ENCODE measurements at regions not wholly inside any gene's neighbourhood (a gene's known extent, or its start where the extent isn't known, plus 50 kb on each side); places are given as distances from the start of the nearest gene placed in this dataset.
"Not testable (repeated sequence)": the region's sequence is repeated elsewhere in the genome, so short reads cannot be mapped to it uniquely, and the experiment has no call there.

DNA sequence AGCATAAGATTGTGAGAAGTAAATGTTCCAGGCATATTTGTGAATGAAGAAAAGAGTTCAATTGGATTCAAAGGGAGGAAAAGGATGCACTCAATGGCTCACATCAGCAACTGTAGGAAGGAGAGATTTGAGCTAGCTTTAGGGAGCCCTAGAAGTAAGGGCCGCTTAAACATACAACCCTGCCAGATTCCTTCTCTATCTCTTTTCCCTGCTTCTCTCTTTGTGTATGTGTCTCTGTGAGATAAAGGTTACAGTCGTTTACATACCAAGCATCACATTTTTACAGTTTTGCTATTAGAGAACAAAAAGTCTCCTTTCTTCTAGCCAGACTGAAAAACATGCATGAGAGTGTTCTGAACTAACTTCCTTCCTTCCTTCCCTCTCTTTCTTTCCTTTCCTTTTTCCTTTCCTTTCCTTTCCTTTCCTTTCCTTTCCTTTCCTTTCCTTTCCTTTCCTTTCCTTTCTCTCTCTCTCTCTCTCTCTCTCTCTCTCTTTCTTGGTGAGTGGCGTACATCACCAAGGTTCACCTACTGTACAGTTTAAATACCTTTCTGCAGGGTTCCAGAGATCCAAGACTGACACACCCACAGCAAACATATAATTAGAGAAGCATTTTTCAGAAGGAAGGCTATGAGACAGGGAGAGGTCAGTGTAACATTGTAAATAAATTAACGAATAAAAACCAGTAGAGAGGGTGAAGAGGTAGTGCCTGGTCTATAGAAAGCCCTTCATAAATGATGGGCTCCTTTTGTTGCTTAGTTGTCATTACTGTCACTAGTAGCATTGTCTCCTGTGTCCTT lies 240.4 kb downstream of the ARL4A start:
- no peaks in the 10 kb centered on the region for H3K4me1 ChIP-seq (ENCODE audit: insufficient read depth)
- no peak for DNase-seq (ENCODE audit: extremely low spot score)
- no peak overlapping the region for H3K4me3 ChIP-seq (ENCODE audit: low read depth, low read length)
- no peak overlapping the region for H3K27ac ChIP-seq (ENCODE audit: low read depth)
- H3K36me3 ChIP-seq (ENCODE audit: insufficient read depth) = no peaks in the 10 kb centered on the region
- 58% methylated on average over 4 of the region's 4 CpGs for WGBS

DNA sequence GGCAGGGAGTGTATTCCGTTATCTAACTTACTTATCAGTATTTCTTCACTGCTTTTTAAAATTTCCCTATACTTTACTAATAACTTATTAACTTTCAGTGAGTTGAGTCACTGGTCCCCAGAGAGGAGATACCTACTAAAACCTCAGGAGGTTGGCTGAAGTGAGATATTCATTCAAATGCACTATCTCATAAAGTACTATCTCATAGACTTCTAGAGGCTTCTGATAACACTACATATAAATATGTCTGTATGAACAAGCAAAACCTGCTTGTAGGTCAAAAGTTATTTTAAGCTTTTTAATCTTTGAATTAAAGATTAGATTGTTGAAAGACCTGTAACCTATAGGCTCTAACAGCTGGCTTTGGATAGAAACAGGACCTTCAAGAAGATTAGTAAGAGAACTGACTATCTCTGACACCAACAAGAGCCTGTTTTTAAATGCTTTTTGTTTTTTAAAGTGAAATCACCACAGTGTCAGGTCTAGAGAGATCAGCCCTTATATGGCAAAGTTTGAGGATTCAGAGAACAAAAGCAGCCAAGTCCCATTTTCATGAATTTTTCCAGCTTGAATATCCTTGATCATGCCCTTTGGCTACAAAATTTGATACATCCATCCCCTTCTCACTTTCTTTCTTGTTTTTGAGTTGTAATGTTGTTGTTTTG lies 242.2 kb downstream of the ARL4A start:
- Histone ChIP-seq H3K27ac (ENCODE audit: low read depth) (no peak overlapping the region), H3K36me3 (ENCODE audit: insufficient read depth) (no peaks in the 10 kb centered on the region), H3K4me1 (ENCODE audit: insufficient read depth) (no peaks in the 10 kb centered on the region), H3K4me3 (ENCODE audit: low read depth, low read length) (no peak overlapping the region)
- 73% methylated on average over 1 of the region's 1 CpG for WGBS
- DNase-seq (ENCODE audit: extremely low spot score) = no peak

DNA sequence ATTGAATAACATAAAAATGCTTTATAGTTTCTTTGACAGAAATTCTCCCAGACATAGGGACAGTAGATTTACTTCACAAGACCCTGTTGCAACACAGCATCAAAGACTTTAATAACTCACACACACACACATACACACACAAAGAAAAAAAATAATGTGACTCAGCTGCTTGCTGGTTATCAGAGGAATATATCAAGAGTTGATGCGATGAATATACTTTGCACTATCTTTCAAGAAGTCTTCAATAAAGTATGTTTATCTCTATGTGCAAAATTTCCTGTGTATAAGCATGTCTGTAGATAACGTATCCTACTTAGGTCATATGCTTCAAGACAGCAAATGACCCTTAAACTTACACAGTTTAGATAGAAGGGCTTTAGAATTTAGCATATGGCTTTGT lies 243.1 kb downstream of the ARL4A start:
- Histone ChIP-seq H3K27ac (ENCODE audit: low read depth) (no peak overlapping the region), H3K36me3 (ENCODE audit: insufficient read depth) (no peaks in the 10 kb centered on the region), H3K4me1 (ENCODE audit: insufficient read depth) (no peaks in the 10 kb centered on the region), H3K4me3 (ENCODE audit: low read depth, low read length) (no peak overlapping the region)
- 53% methylated on average over 2 of the region's 2 CpGs for WGBS
- DNase-seq (ENCODE audit: extremely low spot score) = no peak

DNA sequence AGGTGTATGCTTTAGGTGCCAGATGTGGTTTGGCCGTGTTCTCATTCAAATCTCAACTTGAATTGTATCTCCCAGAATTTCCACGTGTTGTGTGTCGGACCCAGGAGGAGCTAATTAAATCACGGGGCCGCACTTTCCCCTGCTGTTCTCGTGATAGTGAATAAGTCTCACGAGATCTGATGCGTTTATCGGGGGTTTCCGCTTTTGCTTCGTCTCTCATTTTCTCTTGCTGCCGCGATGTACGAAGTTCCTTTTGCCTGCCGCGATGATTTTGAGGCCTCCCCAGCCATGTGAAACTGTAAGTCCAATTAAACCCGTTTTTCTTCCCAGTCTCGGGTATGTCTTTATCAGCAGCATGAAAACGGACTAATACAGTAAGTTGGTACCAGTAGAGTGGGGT lies 244.0 kb downstream of the ARL4A start:
- not testable (repeated sequence) for H3K27ac ChIP-seq (ENCODE audit: low read depth); H3K4me3 ChIP-seq (ENCODE audit: low read depth, low read length); H3K4me1 ChIP-seq (ENCODE audit: insufficient read depth); DNase-seq (ENCODE audit: extremely low spot score); H3K36me3 ChIP-seq (ENCODE audit: insufficient read depth)
- WGBS = 95% methylated on average over 19 of the region's 19 CpGs

DNA sequence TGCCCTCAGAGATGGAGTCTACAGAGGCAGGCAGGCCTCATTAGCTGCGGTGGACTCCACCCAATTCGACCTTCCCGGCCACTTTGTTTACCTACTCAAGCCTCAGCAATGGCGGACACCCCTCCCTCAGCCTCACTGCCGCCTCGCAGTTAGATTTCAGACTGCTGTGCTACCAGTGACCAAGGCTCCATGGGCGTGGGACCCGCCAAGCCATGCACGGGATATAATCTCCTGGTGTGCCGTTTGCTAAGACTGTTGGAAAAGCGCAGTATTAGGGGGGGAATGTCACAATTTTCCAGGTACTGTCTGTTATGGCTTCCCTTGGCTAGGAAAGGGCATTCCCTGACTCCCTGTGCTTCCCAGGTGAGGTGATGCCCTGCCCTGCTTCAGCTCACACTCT lies 252.3 kb downstream of the ARL4A start:
- WGBS = 98% methylated on average over 11 of the region's 11 CpGs
- H3K4me3 ChIP-seq (ENCODE audit: low read depth, low read length) = no peak overlapping the region

DNA sequence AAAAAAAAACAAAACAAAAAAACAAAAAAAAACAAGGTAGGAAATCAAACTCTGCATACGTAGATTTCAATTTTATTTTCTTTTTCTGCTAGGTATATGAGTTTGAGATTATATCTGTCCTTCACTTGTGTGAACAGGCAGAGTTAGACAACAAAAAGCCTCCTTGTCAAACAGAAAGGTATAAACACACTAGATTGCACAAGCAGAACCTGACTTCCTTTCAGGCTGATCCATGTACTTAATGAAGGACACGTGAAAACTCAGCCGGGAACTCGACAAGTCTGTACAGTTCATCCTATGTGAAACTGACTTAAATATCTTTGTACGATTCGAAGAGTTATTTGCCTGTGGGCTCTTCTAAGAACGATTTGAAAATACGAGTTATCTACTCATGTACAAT lies 254.1 kb downstream of the ARL4A start:
- H3K4me1 ChIP-seq (ENCODE audit: insufficient read depth) = no peaks in the 10 kb centered on the region
- no peak overlapping the region for H3K27ac ChIP-seq (ENCODE audit: low read depth)
- WGBS = 53% methylated on average over 8 of the region's 8 CpGs
- H3K4me3 ChIP-seq (ENCODE audit: low read depth, low read length) = no peak overlapping the region
- no peak for DNase-seq (ENCODE audit: extremely low spot score)
- H3K36me3 ChIP-seq (ENCODE audit: insufficient read depth) = no peaks in the 10 kb centered on the region

More for the DNA sequence above, 252.3 kb downstream of the ARL4A start:
- no peaks in the 10 kb centered on the region for H3K36me3 ChIP-seq (ENCODE audit: insufficient read depth)
- no peak for DNase-seq (ENCODE audit: extremely low spot score)
- no peak overlapping the region for H3K27ac ChIP-seq (ENCODE audit: low read depth)
- H3K4me1 ChIP-seq (ENCODE audit: insufficient read depth) = no peaks in the 10 kb centered on the region

DNA sequence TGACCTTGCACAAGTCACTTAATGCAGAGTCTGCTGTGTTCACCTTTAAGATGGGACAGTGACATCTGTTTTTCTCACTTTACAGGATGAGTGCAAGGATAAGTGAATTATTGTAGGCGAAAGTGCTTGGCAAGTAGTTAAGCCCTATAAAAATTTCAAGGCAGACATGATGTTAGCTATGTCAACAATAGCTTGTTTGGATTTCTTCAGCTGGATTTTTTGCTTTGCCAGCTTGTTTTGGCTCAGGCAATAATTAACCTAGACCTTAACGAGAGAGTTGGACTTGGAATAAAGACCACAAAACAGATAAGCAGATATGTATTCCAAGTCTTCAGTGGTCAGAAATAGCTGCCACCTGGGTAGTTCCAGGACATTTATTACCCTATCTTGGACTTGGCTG lies 255.2 kb downstream of the ARL4A start:
- Histone ChIP-seq H3K4me1 (ENCODE audit: insufficient read depth) (no peaks in the 10 kb centered on the region), H3K27ac (ENCODE audit: low read depth) (no peak overlapping the region), H3K36me3 (ENCODE audit: insufficient read depth) (no peaks in the 10 kb centered on the region), H3K4me3 (ENCODE audit: low read depth, low read length) (no peak overlapping the region)
- DNase-seq (ENCODE audit: extremely low spot score) = no peak
- WGBS = 15% methylated on average over 2 of the region's 2 CpGs

DNA sequence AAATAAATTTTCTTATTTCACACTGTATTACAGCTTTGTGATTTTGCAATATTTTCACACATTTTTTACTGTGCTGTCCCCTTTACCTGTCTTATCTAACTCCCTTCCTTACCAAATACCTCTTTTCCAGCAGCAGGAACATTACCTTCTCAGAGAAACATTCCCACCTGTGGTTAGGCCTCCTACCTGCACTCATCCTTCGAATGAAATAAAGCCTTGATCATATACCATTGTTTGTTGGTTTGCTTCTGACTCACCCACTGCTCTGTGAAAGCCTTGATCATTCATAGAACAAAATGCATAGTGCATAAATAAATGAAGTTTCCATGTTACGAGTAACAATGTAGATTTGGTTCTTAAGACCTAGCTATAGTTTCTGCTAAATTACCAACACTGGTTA lies 256.3 kb downstream of the ARL4A start:
- no peak overlapping the region for H3K4me3 ChIP-seq (ENCODE audit: low read depth, low read length)
- H3K4me1 ChIP-seq (ENCODE audit: insufficient read depth) = no peaks in the 10 kb centered on the region
- H3K27ac ChIP-seq (ENCODE audit: low read depth) = no peak overlapping the region
- WGBS = 92% methylated on average over 2 of the region's 2 CpGs
- no peak for DNase-seq (ENCODE audit: extremely low spot score)
- no peaks in the 10 kb centered on the region for H3K36me3 ChIP-seq (ENCODE audit: insufficient read depth)

DNA sequence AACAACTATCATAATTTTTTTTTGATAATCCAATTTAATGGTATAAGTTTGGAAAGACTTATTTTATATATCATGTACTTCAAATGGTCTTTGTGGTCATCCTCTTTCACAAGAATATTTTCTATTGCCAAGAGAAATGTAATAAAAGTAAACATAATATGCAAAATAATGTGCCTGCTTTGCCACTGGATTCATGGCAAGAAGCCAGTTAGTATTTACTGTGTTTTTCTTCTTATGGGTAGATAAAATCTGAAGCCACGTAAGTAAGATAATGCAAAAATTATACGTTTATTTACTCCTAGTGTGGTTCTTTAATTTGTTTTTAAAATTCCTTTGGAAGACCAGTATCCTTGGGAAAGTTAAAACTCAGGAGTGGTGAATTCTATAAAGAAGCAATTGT lies 258.5 kb downstream of the ARL4A start:
- Histone ChIP-seq H3K36me3 (ENCODE audit: insufficient read depth) (no peaks in the 10 kb centered on the region), H3K27ac (ENCODE audit: low read depth) (no peak overlapping the region), H3K4me3 (ENCODE audit: low read depth, low read length) (no peak overlapping the region), H3K4me1 (ENCODE audit: insufficient read depth) (no peaks in the 10 kb centered on the region)
- DNase-seq (ENCODE audit: extremely low spot score) = no peak
- 49% methylated on average over 2 of the region's 2 CpGs for WGBS

DNA sequence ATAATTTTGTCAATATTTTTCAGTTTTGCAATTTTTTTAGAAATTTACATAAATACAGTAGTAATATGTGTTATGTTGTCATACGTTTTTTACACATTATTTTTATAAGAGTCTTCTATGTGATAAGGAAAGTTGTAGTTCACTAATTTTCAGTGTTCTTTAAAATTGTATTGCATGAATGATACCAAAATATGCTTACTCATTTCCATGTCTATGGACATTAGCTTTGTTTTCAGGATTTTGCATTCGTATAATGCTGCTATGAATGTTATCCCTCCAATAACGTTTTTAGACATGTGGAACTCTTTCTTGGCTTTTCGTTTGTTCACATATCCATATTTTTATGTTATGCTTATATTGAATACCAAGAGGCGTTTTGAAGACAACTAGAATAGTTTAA lies 260.0 kb downstream of the ARL4A start:
- Histone ChIP-seq H3K36me3 (ENCODE audit: insufficient read depth) (no peaks in the 10 kb centered on the region), H3K4me1 (ENCODE audit: insufficient read depth) (no peaks in the 10 kb centered on the region), H3K27ac (ENCODE audit: low read depth) (no peak overlapping the region), H3K4me3 (ENCODE audit: low read depth, low read length) (no peak overlapping the region)
- 74% methylated on average over 5 of the region's 5 CpGs for WGBS
- DNase-seq (ENCODE audit: extremely low spot score) = no peak

DNA sequence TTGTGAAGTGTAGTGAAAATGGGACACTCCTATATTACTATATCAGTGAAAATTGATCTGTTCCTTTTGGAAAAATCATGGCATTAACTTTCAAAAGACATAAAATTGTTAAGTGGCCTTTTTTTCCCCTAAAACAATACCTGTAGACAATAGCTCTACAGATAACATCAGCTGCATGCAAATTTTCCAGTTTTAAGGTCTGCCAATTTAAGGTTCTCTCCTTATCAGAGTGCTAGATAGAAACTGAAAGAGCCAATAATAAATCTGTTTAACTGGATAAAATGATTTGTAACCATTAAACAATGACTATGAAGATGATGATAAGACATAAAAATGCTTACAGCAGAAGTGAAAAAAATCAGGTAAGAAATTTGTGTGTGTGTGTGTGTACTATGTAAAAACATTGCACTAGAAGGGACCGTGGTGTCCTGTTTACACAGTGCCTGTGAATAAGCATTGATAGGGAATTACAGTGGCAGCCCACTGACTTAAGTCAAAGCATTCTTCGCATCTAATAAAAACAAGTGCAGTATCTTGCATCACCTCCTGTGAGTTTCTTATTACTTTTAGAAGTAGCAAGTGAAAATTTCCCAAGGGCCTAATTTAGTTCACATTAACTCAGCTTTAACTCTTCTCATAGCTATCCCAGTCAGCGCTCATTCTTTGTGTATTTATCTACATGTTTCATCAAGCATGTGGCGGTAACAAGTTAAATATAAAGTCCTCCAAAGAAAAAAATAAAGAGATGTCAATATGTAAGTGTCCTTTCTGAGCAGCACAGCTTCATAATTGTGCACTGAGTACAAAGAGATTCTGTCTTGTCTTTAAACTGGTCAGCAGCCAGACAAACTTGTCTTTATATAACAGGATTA lies 261.9 kb downstream of the ARL4A start:
- DNase-seq (ENCODE audit: extremely low spot score) = no peak
- H3K4me3 ChIP-seq (ENCODE audit: low read depth, low read length) = no peak overlapping the region
- H3K27ac ChIP-seq (ENCODE audit: low read depth) = no peak overlapping the region
- H3K36me3 ChIP-seq (ENCODE audit: insufficient read depth) = no peaks in the 10 kb centered on the region
- WGBS = 64% methylated on average over 4 of the region's 4 CpGs
- no peaks in the 10 kb centered on the region for H3K4me1 ChIP-seq (ENCODE audit: insufficient read depth)

DNA sequence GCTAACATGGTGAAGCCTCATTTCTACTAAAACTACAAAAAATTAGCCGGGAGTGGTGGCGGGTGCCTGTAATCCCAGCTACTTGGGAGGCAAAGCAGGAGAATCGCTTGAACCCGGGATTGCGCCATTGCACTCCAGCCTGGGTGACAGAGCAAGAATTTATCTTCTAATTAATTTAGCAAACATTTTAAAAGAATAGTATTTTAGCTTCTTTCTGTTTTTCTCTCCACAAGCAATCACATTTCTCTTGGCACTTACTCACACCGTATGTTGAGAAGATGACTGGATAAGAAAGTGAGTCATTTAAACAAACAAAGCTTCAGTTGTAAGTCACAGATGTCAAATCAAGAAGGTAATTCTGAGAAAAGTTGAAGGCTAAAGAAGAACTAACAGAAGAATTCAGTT lies 264.0 kb downstream of the ARL4A start:
- DNase-seq (ENCODE audit: extremely low spot score) = no peak
- no peak overlapping the region for H3K27ac ChIP-seq (ENCODE audit: low read depth)
- H3K4me1 ChIP-seq (ENCODE audit: insufficient read depth) = no peaks in the 10 kb centered on the region
- no peak overlapping the region for H3K4me3 ChIP-seq (ENCODE audit: low read depth, low read length)
- H3K36me3 ChIP-seq (ENCODE audit: insufficient read depth) = no peaks in the 10 kb centered on the region
- 82% methylated on average over 6 of the region's 6 CpGs for WGBS

DNA sequence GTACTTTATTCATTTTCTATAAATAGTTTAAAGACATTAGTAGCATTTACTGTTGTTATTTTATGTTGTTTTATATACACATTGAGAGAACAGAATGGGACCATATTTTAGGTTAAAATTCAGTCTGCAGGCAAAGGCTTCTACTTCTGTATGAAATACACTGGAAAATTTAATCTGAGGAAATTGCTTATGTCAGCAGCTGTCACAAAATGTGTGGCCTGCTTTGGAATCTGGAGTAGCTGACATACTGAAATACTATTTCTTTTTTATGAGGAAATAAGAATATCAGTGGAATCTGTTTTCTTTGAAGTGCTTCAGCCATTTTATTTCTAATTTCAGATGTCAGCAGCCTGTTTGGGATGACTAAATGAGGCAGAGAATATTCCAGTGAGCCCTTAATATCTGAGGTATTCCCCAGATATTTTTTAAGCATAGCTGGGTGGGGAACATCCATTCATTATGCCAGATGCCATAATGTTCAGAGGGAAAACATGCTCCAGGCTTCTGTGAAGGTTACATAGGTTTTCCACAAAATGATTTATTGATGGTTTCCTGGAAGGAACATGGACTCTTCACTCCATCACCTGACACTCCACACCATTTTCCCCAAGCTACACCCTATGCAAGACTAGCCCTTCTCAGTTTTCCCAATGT lies 267.1 kb downstream of the ARL4A start:
- no peaks in the 10 kb centered on the region for H3K36me3 ChIP-seq (ENCODE audit: insufficient read depth)
- no peak overlapping the region for H3K27ac ChIP-seq (ENCODE audit: low read depth)
- H3K4me1 ChIP-seq (ENCODE audit: insufficient read depth) = no peaks in the 10 kb centered on the region
- H3K4me3 ChIP-seq (ENCODE audit: low read depth, low read length) = no peak overlapping the region
- no peak for DNase-seq (ENCODE audit: extremely low spot score)

Measured in urinary bladder (tissue), 3 donors.